GM21723 (cell line): ENCODE measurements at regions not wholly inside any gene's neighbourhood (a gene's known extent, or its start where the extent isn't known, plus 50 kb on each side); places are given as distances from the start of the nearest gene placed in this dataset.

Experiments
- ATAC-seq: cut with Tn5 transposase; IDR thresholded peaks from one replicate; pipeline ENCODE4 v1.9.1; 2021; ENCODE audit warnings: mild to moderate bottlenecking, moderate library complexity; ENCODE audit not compliant: unreplicated experiment

- ATAC-seq: no peak
Measured at GRCh38 chr13:47279920-47280319, 383.1 kb upstream of the HTR2A start.

GRCh38 chr13:47277774-47278173 is 380.9 kb upstream of the HTR2A start:
- ATAC-seq: no peak

- ATAC-seq: no peak
Measured at GRCh38 chr13:47268270-47268669, 371.4 kb upstream of the HTR2A start.

- ATAC-seq: no peak
Measured at GRCh38 chr13:47258384-47258783, 361.5 kb upstream of the HTR2A start.

GRCh38 chr13:47256618-47257017 is 359.8 kb upstream of the HTR2A start:
- no peak for ATAC-seq

- no peak for ATAC-seq
Measured at GRCh38 chr13:47252627-47253026, 355.8 kb upstream of the HTR2A start.

- no peak for ATAC-seq
Measured at GRCh38 chr13:47251771-47252170, 354.9 kb upstream of the HTR2A start.

- no peak for ATAC-seq
Measured at GRCh38 chr13:47250146-47250545, 353.3 kb upstream of the HTR2A start.

GRCh38 chr13:47249266-47249665 is 352.4 kb upstream of the HTR2A start:
- ATAC-seq: no peak

GRCh38 chr13:47241446-47241845 is 344.6 kb upstream of the HTR2A start:
- ATAC-seq: no peak

- ATAC-seq: no peak
Measured at GRCh38 chr13:47239025-47239424, 342.2 kb upstream of the HTR2A start.

- no peak for ATAC-seq
Measured at GRCh38 chr13:47237571-47237970, 340.7 kb upstream of the HTR2A start.

- ATAC-seq: no peak
Measured at GRCh38 chr13:47233734-47234133, 336.9 kb upstream of the HTR2A start.

- ATAC-seq: no peak
Measured at GRCh38 chr13:47232516-47232915, 335.7 kb upstream of the HTR2A start.

GRCh38 chr13:47230155-47230554 is 333.3 kb upstream of the HTR2A start:
- no peak for ATAC-seq

- ATAC-seq: no peak
Measured at GRCh38 chr13:47226516-47226915, 329.7 kb upstream of the HTR2A start.

- no peak for ATAC-seq
Measured at GRCh38 chr13:47220453-47221140, 323.7 kb upstream of the HTR2A start.

GRCh38 chr13:47218611-47219010 is 321.8 kb upstream of the HTR2A start:
- no peak for ATAC-seq

- no peak for ATAC-seq
Measured at GRCh38 chr13:47216176-47216822, 319.4 kb upstream of the HTR2A start.

- no peak for ATAC-seq
Measured at GRCh38 chr13:47215736-47216135, 318.9 kb upstream of the HTR2A start.

GRCh38 chr13:47213047-47213446 is 316.2 kb upstream of the HTR2A start:
- ATAC-seq: no peak

- no peak for ATAC-seq
Measured at GRCh38 chr13:47211106-47211505, 314.3 kb upstream of the HTR2A start.

- no peak for ATAC-seq
Measured at GRCh38 chr13:47206111-47206510, 309.3 kb upstream of the HTR2A start.
